HL-60 (cell line): ENCODE measurements at regions not wholly inside any gene's neighbourhood (a gene's known extent, or its start where the extent isn't known, plus 50 kb on each side); places are given as distances from the start of the nearest gene placed in this dataset.

ENCODE experiments used
- DNase-seq, 2 experiments: peaks; one replicate each; pipeline ENCODE4 v3.0.0-alpha.2; 2010 to 2020; ENCODE audit warnings: low read depth in 1 of 2, low spot score in 1 of 2
- H3K27ac ChIP-seq: fragments of 250-450 bp; sonication (Bioruptor Pico); replicated peaks from 2 replicates; pipeline ENCODE4 v1.5.1; 2020; ENCODE audit warnings: mild to moderate bottlenecking, moderate library complexity
- H3K27me3 ChIP-seq: fragments of 250-450 bp; sonication (Bioruptor Pico); 2 replicates; pipeline ENCODE4 v1.5.1; 2021; ENCODE audit warnings: mild to moderate bottlenecking, moderate library complexity; ENCODE audit not compliant: insufficient read depth, poor library complexity, severe bottlenecking
- H3K4me3 ChIP-seq: replicated peaks from 2 replicates; pipeline ENCODE4 v1.5.1; 2011; ENCODE audit warnings: mild to moderate bottlenecking, control low read depth, low read length; ENCODE audit not compliant: insufficient read depth
- CTCF ChIP-seq: IDR thresholded peaks from one replicate; pipeline ENCODE4 v1.5.1; 2011; ENCODE audit warnings: low read length, control low read depth, inconsistent platforms; ENCODE audit not compliant: insufficient read depth
- GABPA ChIP-seq: IDR thresholded peaks from 2 replicates; pipeline ENCODE4 v1.6.1; 2012; ENCODE audit warnings: low read depth
- POLR2AphosphoS5 ChIP-seq: IDR thresholded peaks from 2 replicates; pipeline ENCODE4 v1.6.1; 2012; ENCODE audit warnings: low read depth
- REST ChIP-seq: IDR thresholded peaks from 2 replicates; pipeline ENCODE4 v1.6.1; 2012; ENCODE audit warnings: low read depth; ENCODE audit not compliant: insufficient replicate concordance
- SPI1 ChIP-seq: IDR thresholded peaks from 2 replicates; pipeline ENCODE4 v1.6.1; 2012; ENCODE audit warnings: low read depth, mild to moderate bottlenecking, borderline replicate concordance

- H3K4me3 ChIP-seq: no peak overlapping the region
- TF ChIP-seq REST (no peak), CTCF (no peak), POLR2AphosphoS5 (no peak), SPI1 (no peak), GABPA (no peak)
- H3K27ac ChIP-seq: no peak overlapping the region
- H3K27me3 ChIP-seq: no peaks in the 10 kb centered on the region
- no peak for DNase-seq
Measured at GRCh38 chr11:70891844-70892380, 360.5 kb downstream of the SHANK2 start.

- DNase-seq: no peak
- TF ChIP-seq CTCF: no peak
- no peak for TF ChIP-seq SPI1
- TF ChIP-seq POLR2AphosphoS5: no peak
- TF ChIP-seq GABPA: no peak
- TF ChIP-seq REST: no peak
Measured at GRCh38 chr11:70892889-70893288, 359.5 kb downstream of the SHANK2 start.

GRCh38 chr11:70894566-70895365 lies 357.6 kb downstream of the SHANK2 start:
- Histone ChIP-seq H3K27ac (no peak overlapping the region), H3K27me3 (no peaks in the 10 kb centered on the region), H3K4me3 (no peak overlapping the region)
- no peak for TF ChIP-seq POLR2AphosphoS5
- TF ChIP-seq REST: no peak
- TF ChIP-seq GABPA: no peak
- no peak for TF ChIP-seq SPI1
- TF ChIP-seq CTCF: no peak
- DNase-seq: no peak

More at GRCh38 chr11:70892889-70893288, 359.5 kb downstream of the SHANK2 start:
- Histone ChIP-seq H3K27ac (no peak overlapping the region), H3K27me3 (no peaks in the 10 kb centered on the region), H3K4me3 (no peak overlapping the region)
